Activated naive CD4-positive, alpha-beta T cell treated with Interleukin-2 at 50 U/mL for 16 hours (primary cell): ENCODE measurements at regions not wholly inside any gene's neighbourhood (a gene's known extent, or its start where the extent isn't known, plus 50 kb on each side); places are given as distances from the start of the nearest gene placed in this dataset.

Experiments
- DNase-seq: peaks from one replicate; pipeline ENCODE4 v3.0.0-alpha.2; 2020

GRCh38 chr4:181507938-181508337 lies 735.3 kb upstream of the TENM3 start:
- DNase-seq = no peak

- no peak for DNase-seq
These were observed 734.6 kb upstream of the TENM3 start for GRCh38 chr4:181508601-181509000.

- no peak for DNase-seq
These were observed 734.1 kb upstream of the TENM3 start for GRCh38 chr4:181509073-181509472.

GRCh38 chr4:181517491-181517890 lies 725.7 kb upstream of the TENM3 start:
- DNase-seq = no peak

GRCh38 chr4:181520790-181521189 lies 722.4 kb upstream of the TENM3 start:
- no peak for DNase-seq

GRCh38 chr4:181523973-181524372 lies 719.2 kb upstream of the TENM3 start:
- no peak for DNase-seq

- no peak for DNase-seq
These were observed 718.7 kb upstream of the TENM3 start for GRCh38 chr4:181524499-181524898.

- no peak for DNase-seq
These were observed 717.6 kb upstream of the TENM3 start for GRCh38 chr4:181525634-181526033.

GRCh38 chr4:181528570-181529184 lies 714.5 kb upstream of the TENM3 start:
- no peak for DNase-seq

- no peak for DNase-seq
These were observed 713.7 kb upstream of the TENM3 start for GRCh38 chr4:181529537-181529936.

GRCh38 chr4:181536196-181536746 lies 706.9 kb upstream of the TENM3 start:
- no peak for DNase-seq

GRCh38 chr4:181536811-181537434 lies 706.3 kb upstream of the TENM3 start:
- no peak for DNase-seq

- DNase-seq = no peak
These were observed 704.8 kb upstream of the TENM3 start for GRCh38 chr4:181538431-181538830.

- no peak for DNase-seq
These were observed 701.8 kb upstream of the TENM3 start for GRCh38 chr4:181541396-181541795.

GRCh38 chr4:181548873-181549575 lies 694.2 kb upstream of the TENM3 start:
- no peak for DNase-seq

- no peak for DNase-seq
These were observed 693.5 kb upstream of the TENM3 start for GRCh38 chr4:181549576-181550188.

GRCh38 chr4:181550381-181550780 lies 692.8 kb upstream of the TENM3 start:
- DNase-seq = no peak

- no peak for DNase-seq
These were observed 683.6 kb upstream of the TENM3 start for GRCh38 chr4:181559637-181560036.

GRCh38 chr4:181562399-181562798 lies 680.8 kb upstream of the TENM3 start:
- DNase-seq = no peak

GRCh38 chr4:181564625-181565024 lies 678.6 kb upstream of the TENM3 start:
- no peak for DNase-seq

- no peak for DNase-seq
These were observed 676.7 kb upstream of the TENM3 start for GRCh38 chr4:181566490-181566889.

- DNase-seq = no peak
These were observed 673.6 kb upstream of the TENM3 start for GRCh38 chr4:181569553-181569952.

- no peak for DNase-seq
These were observed 664.3 kb upstream of the TENM3 start for GRCh38 chr4:181578911-181579310.

GRCh38 chr4:181579486-181579885 lies 663.7 kb upstream of the TENM3 start:
- DNase-seq = no peak
